ENCODE measurements at regions not wholly inside any gene's neighbourhood (a gene's known extent, or its start where the extent isn't known, plus 50 kb on each side); places are given as distances from the start of the nearest gene placed in this dataset.
"Not testable (repeated sequence)": the region's sequence is repeated elsewhere in the genome, so short reads cannot be mapped to it uniquely, and the experiment has no call there.

- H3K27ac Mint-ChIP-seq; DNase-seq (ENCODE audit: low spot score); H3K4me1 Mint-ChIP-seq (ENCODE audit: low read depth); H3K27me3 Mint-ChIP-seq (ENCODE audit: insufficient read depth); H3K36me3 Mint-ChIP-seq (ENCODE audit: low read depth); H3K4me3 Mint-ChIP-seq; intact Hi-C loops (cut with micrococcal nuclease): not testable (repeated sequence)
- H3K9me3 Mint-ChIP-seq, result peaks cover 16% of the 10 kb centered on the region
Measured at GRCh38 chr2:144638250-144638649, 118.3 kb upstream of the ZEB2 start.

GRCh38 chr2:144636860-144637259 lies 116.9 kb upstream of the ZEB2 start:
- H3K4me1 Mint-ChIP-seq (ENCODE audit: low read depth); DNase-seq (ENCODE audit: low spot score); H3K4me3 Mint-ChIP-seq; H3K27ac Mint-ChIP-seq; H3K27me3 Mint-ChIP-seq (ENCODE audit: insufficient read depth); intact Hi-C loops (cut with micrococcal nuclease); H3K36me3 Mint-ChIP-seq (ENCODE audit: low read depth): not testable (repeated sequence)
- peaks cover 16% of the 10 kb centered on the region for H3K9me3 Mint-ChIP-seq

- intact Hi-C loops (cut with micrococcal nuclease), result no loop called here
- peaks cover 13% of the 10 kb centered on the region for H3K9me3 Mint-ChIP-seq
Measured at GRCh38 chr2:144632809-144633208, 112.9 kb upstream of the ZEB2 start.

GRCh38 chr2:144631636-144632035 lies 111.7 kb upstream of the ZEB2 start:
- peaks cover 2% of the 10 kb centered on the region for H3K27me3 Mint-ChIP-seq (ENCODE audit: insufficient read depth)
- peaks cover 13% of the 10 kb centered on the region for H3K9me3 Mint-ChIP-seq
- H3K36me3 Mint-ChIP-seq (ENCODE audit: low read depth), result no peaks in the 10 kb centered on the region
- no peaks in the 10 kb centered on the region for H3K4me1 Mint-ChIP-seq (ENCODE audit: low read depth)
- no peak overlapping the region for H3K27ac Mint-ChIP-seq
- intact Hi-C loops (cut with micrococcal nuclease), result no loop called here
- no peak overlapping the region for H3K4me3 Mint-ChIP-seq
- no peak for DNase-seq (ENCODE audit: low spot score)

More at GRCh38 chr2:144632809-144633208, 112.9 kb upstream of the ZEB2 start:
- H3K27ac Mint-ChIP-seq, result no peak overlapping the region
- no peak overlapping the region for H3K4me3 Mint-ChIP-seq
- no peaks in the 10 kb centered on the region for H3K36me3 Mint-ChIP-seq (ENCODE audit: low read depth)
- no peak for DNase-seq (ENCODE audit: low spot score)
- H3K4me1 Mint-ChIP-seq (ENCODE audit: low read depth), result no peaks in the 10 kb centered on the region
- H3K27me3 Mint-ChIP-seq (ENCODE audit: insufficient read depth), result no peaks in the 10 kb centered on the region

GRCh38 chr2:144630459-144631215 lies 110.7 kb upstream of the ZEB2 start:
- H3K4me3 Mint-ChIP-seq, result no peak overlapping the region
- no peaks in the 10 kb centered on the region for H3K36me3 Mint-ChIP-seq (ENCODE audit: low read depth)
- DNase-seq (ENCODE audit: low spot score), result no peak
- no peak overlapping the region for H3K27ac Mint-ChIP-seq
- H3K9me3 Mint-ChIP-seq, result peaks cover 8% of the 10 kb centered on the region
- no peaks in the 10 kb centered on the region for H3K4me1 Mint-ChIP-seq (ENCODE audit: low read depth)
- H3K27me3 Mint-ChIP-seq (ENCODE audit: insufficient read depth), result peaks cover 2% of the 10 kb centered on the region
- intact Hi-C loops (cut with micrococcal nuclease), result no loop called here

- H3K4me1 Mint-ChIP-seq (ENCODE audit: low read depth), result no peaks in the 10 kb centered on the region
- H3K9me3 Mint-ChIP-seq, result peaks cover 3% of the 10 kb centered on the region
- no peak for DNase-seq (ENCODE audit: low spot score)
- peaks cover 2% of the 10 kb centered on the region for H3K27me3 Mint-ChIP-seq (ENCODE audit: insufficient read depth)
- intact Hi-C loops (cut with micrococcal nuclease), result no loop called here
- H3K4me3 Mint-ChIP-seq, result no peak overlapping the region
- H3K27ac Mint-ChIP-seq, result no peak overlapping the region
- no peaks in the 10 kb centered on the region for H3K36me3 Mint-ChIP-seq (ENCODE audit: low read depth)
Measured at GRCh38 chr2:144629935-144630334, 110.0 kb upstream of the ZEB2 start.

GRCh38 chr2:144628566-144628965 lies 108.6 kb upstream of the ZEB2 start:
- peaks cover 5% of the 10 kb centered on the region for H3K27me3 Mint-ChIP-seq (ENCODE audit: insufficient read depth)
- H3K36me3 Mint-ChIP-seq (ENCODE audit: low read depth), result no peaks in the 10 kb centered on the region

GRCh38 chr2:144625626-144626025 lies 105.7 kb upstream of the ZEB2 start:
- intact Hi-C loops (cut with micrococcal nuclease), result no loop called here
- DNase-seq (ENCODE audit: low spot score), result no peak
- Mint-ChIP-seq H3K4me3 (no peak overlapping the region), H3K4me1 (ENCODE audit: low read depth) (no peaks in the 10 kb centered on the region), H3K27ac (no peak overlapping the region), H3K36me3 (ENCODE audit: low read depth) (no peaks in the 10 kb centered on the region), H3K27me3 (ENCODE audit: insufficient read depth) (peaks cover 10% of the 10 kb centered on the region), H3K9me3 (peaks cover 6% of the 10 kb centered on the region)

More at GRCh38 chr2:144628566-144628965, 108.6 kb upstream of the ZEB2 start:
- H3K4me1 Mint-ChIP-seq (ENCODE audit: low read depth), result no peaks in the 10 kb centered on the region
- intact Hi-C loops (cut with micrococcal nuclease), result no loop called here
- no peak for DNase-seq (ENCODE audit: low spot score)
- H3K9me3 Mint-ChIP-seq, result no peaks in the 10 kb centered on the region
- no peak overlapping the region for H3K27ac Mint-ChIP-seq
- H3K4me3 Mint-ChIP-seq, result no peak overlapping the region

- H3K27me3 Mint-ChIP-seq (ENCODE audit: insufficient read depth), result peaks cover 10% of the 10 kb centered on the region
Measured at GRCh38 chr2:144625226-144625625, 105.3 kb upstream of the ZEB2 start.

GRCh38 chr2:144624451-144624850 lies 104.5 kb upstream of the ZEB2 start:
- intact Hi-C loops (cut with micrococcal nuclease), result no loop called here
- Mint-ChIP-seq H3K27me3 (ENCODE audit: insufficient read depth) (peaks cover 10% of the 10 kb centered on the region), H3K4me1 (ENCODE audit: low read depth) (no peaks in the 10 kb centered on the region), H3K27ac (no peak overlapping the region), H3K4me3 (no peak overlapping the region), H3K9me3 (peaks cover 6% of the 10 kb centered on the region), H3K36me3 (ENCODE audit: low read depth) (no peaks in the 10 kb centered on the region)
- no peak for DNase-seq (ENCODE audit: low spot score)

More at GRCh38 chr2:144625226-144625625, 105.3 kb upstream of the ZEB2 start:
- peaks cover 6% of the 10 kb centered on the region for H3K9me3 Mint-ChIP-seq
- no peaks in the 10 kb centered on the region for H3K36me3 Mint-ChIP-seq (ENCODE audit: low read depth)
- no peaks in the 10 kb centered on the region for H3K4me1 Mint-ChIP-seq (ENCODE audit: low read depth)
- H3K4me3 Mint-ChIP-seq, result no peak overlapping the region
- intact Hi-C loops (cut with micrococcal nuclease), result no loop called here
- H3K27ac Mint-ChIP-seq, result no peak overlapping the region
- no peak for DNase-seq (ENCODE audit: low spot score)

GRCh38 chr2:144622373-144622772 lies 102.5 kb upstream of the ZEB2 start:
- DNase-seq (ENCODE audit: low spot score); H3K36me3 Mint-ChIP-seq (ENCODE audit: low read depth); H3K27me3 Mint-ChIP-seq (ENCODE audit: insufficient read depth); H3K4me3 Mint-ChIP-seq; H3K4me1 Mint-ChIP-seq (ENCODE audit: low read depth); intact Hi-C loops (cut with micrococcal nuclease); H3K9me3 Mint-ChIP-seq; H3K27ac Mint-ChIP-seq: not testable (repeated sequence)

- intact Hi-C loops (cut with micrococcal nuclease), result no loop called here
- Mint-ChIP-seq H3K36me3 (ENCODE audit: low read depth) (no peaks in the 10 kb centered on the region), H3K27ac (no peak overlapping the region)
Measured at GRCh38 chr2:144621266-144621665, 101.3 kb upstream of the ZEB2 start.

GRCh38 chr2:144619760-144620159 lies 99.8 kb upstream of the ZEB2 start:
- intact Hi-C loops (cut with micrococcal nuclease), result no loop called here
- Mint-ChIP-seq H3K4me1 (ENCODE audit: low read depth) (no peaks in the 10 kb centered on the region), H3K27me3 (ENCODE audit: insufficient read depth) (peaks cover 8% of the 10 kb centered on the region), H3K36me3 (ENCODE audit: low read depth) (no peaks in the 10 kb centered on the region), H3K4me3 (no peak overlapping the region), H3K9me3 (peaks cover 6% of the 10 kb centered on the region), H3K27ac (no peak overlapping the region)
- DNase-seq (ENCODE audit: low spot score), result no peak

More at GRCh38 chr2:144621266-144621665, 101.3 kb upstream of the ZEB2 start:
- peaks cover 6% of the 10 kb centered on the region for H3K9me3 Mint-ChIP-seq
- DNase-seq (ENCODE audit: low spot score), result no peak
- no peak overlapping the region for H3K4me3 Mint-ChIP-seq
- no peaks in the 10 kb centered on the region for H3K4me1 Mint-ChIP-seq (ENCODE audit: low read depth)
- peaks cover 8% of the 10 kb centered on the region for H3K27me3 Mint-ChIP-seq (ENCODE audit: insufficient read depth)

- H3K9me3 Mint-ChIP-seq; intact Hi-C loops (cut with micrococcal nuclease); H3K4me1 Mint-ChIP-seq (ENCODE audit: low read depth); H3K36me3 Mint-ChIP-seq (ENCODE audit: low read depth); DNase-seq (ENCODE audit: low spot score); H3K27me3 Mint-ChIP-seq (ENCODE audit: insufficient read depth); H3K4me3 Mint-ChIP-seq; H3K27ac Mint-ChIP-seq: not testable (repeated sequence)
Measured at GRCh38 chr2:144617171-144617570, 97.3 kb upstream of the ZEB2 start.

Data from activated T-helper 1 cell treated with anti-CD3 and anti-CD28 coated beads, Interleukin-12 subunit alpha, Interleukin-12 subunit beta, Interleukin-2, Interleukin-4 antibody, amounts not matched to agents 30 ng/mL and 10 ng/mL and 1 ng/mL, durations not matched to agents 14 hours and 24 hours and 36 hours (primary cell).